ENCODE measurements at regions not wholly inside any gene's neighbourhood (a gene's known extent, or its start where the extent isn't known, plus 50 kb on each side); places are given as distances from the start of the nearest gene placed in this dataset.

- Histone ChIP-seq H3K9me3 (ENCODE audit: insufficient read depth, low read length, severe bottlenecking) (no peaks in the 10 kb centered on the region), H3K27ac (ENCODE audit: low read length) (no peak overlapping the region), H4K20me1 (ENCODE audit: insufficient read depth, low read length) (no peaks in the 10 kb centered on the region), H3K79me2 (ENCODE audit: insufficient read depth, low read length) (no peaks in the 10 kb centered on the region), H3K9ac (ENCODE audit: low read depth, low read length) (no peak overlapping the region), H3K4me2 (ENCODE audit: insufficient read depth, low read length) (no peak overlapping the region), H3K27me3 (ENCODE audit: insufficient read depth, low read length, poor library complexity) (no peaks in the 10 kb centered on the region), H3K36me3 (ENCODE audit: insufficient read depth, low read length) (no peaks in the 10 kb centered on the region), H2AFZ (ENCODE audit: low read depth, low read length) (no peak overlapping the region), H3K4me1 (ENCODE audit: insufficient read depth, low read length) (no peaks in the 10 kb centered on the region), H3K4me3 (ENCODE audit: low read depth in 1 of 2, low read length in 2 of 2) (no peak overlapping the region)
- TF ChIP-seq EZH2 (IDR thresholded peaks at IDR 0.05; ENCODE audit: borderline replicate concordance, low read depth, low read length, severe bottlenecking): no peak
- no peak for TF ChIP-seq CTCF (IDR thresholded peaks at IDR 0.05; ENCODE audit: borderline replicate concordance, extremely low read depth, low read length, poor library complexity, severe bottlenecking)
- no peak for ATAC-seq (ENCODE audit: insufficient read depth, low read depth)
- DNase-seq: no peak
These were observed 1379.1 kb downstream of the ZPLD1 start for GRCh38 chr3:103813955-103814354.

- no peaks in the 10 kb centered on the region for H3K27me3 ChIP-seq (ENCODE audit: insufficient read depth, low read length, poor library complexity)
- H3K9me3 ChIP-seq (ENCODE audit: insufficient read depth, low read length, severe bottlenecking): no peaks in the 10 kb centered on the region
- DNase-seq (no peak), ATAC-seq (ENCODE audit: insufficient read depth, low read depth) (no peak)
- H3K79me2 ChIP-seq (ENCODE audit: insufficient read depth, low read length): no peaks in the 10 kb centered on the region
- no peaks in the 10 kb centered on the region for H3K36me3 ChIP-seq (ENCODE audit: insufficient read depth, low read length)
- H3K4me2 ChIP-seq (ENCODE audit: insufficient read depth, low read length): no peak overlapping the region
- H3K27ac ChIP-seq (ENCODE audit: low read length): no peak overlapping the region
- TF ChIP-seq EZH2 (IDR thresholded peaks at IDR 0.05; ENCODE audit: borderline replicate concordance, low read depth, low read length, severe bottlenecking) (no peak), CTCF (IDR thresholded peaks at IDR 0.05; ENCODE audit: borderline replicate concordance, extremely low read depth, low read length, poor library complexity, severe bottlenecking) (no peak)
- no peaks in the 10 kb centered on the region for H3K4me1 ChIP-seq (ENCODE audit: insufficient read depth, low read length)
- no peak overlapping the region for H3K9ac ChIP-seq (ENCODE audit: low read depth, low read length)
- no peak overlapping the region for H2AFZ ChIP-seq (ENCODE audit: low read depth, low read length)
- H4K20me1 ChIP-seq (ENCODE audit: insufficient read depth, low read length): no peaks in the 10 kb centered on the region
- H3K4me3 ChIP-seq (ENCODE audit: low read depth in 1 of 2, low read length in 2 of 2): no peak overlapping the region
These were observed 1383.6 kb downstream of the ZPLD1 start for GRCh38 chr3:103818398-103818797.

GRCh38 chr3:103818800-103819199 is 1384.0 kb downstream of the ZPLD1 start:
- Histone ChIP-seq H3K27ac (ENCODE audit: low read length) (no peak overlapping the region), H2AFZ (ENCODE audit: low read depth, low read length) (no peak overlapping the region), H3K79me2 (ENCODE audit: insufficient read depth, low read length) (no peaks in the 10 kb centered on the region), H4K20me1 (ENCODE audit: insufficient read depth, low read length) (no peaks in the 10 kb centered on the region), H3K9me3 (ENCODE audit: insufficient read depth, low read length, severe bottlenecking) (no peaks in the 10 kb centered on the region), H3K27me3 (ENCODE audit: insufficient read depth, low read length, poor library complexity) (no peaks in the 10 kb centered on the region), H3K4me1 (ENCODE audit: insufficient read depth, low read length) (no peaks in the 10 kb centered on the region), H3K4me2 (ENCODE audit: insufficient read depth, low read length) (no peak overlapping the region), H3K9ac (ENCODE audit: low read depth, low read length) (no peak overlapping the region), H3K36me3 (ENCODE audit: insufficient read depth, low read length) (no peaks in the 10 kb centered on the region), H3K4me3 (ENCODE audit: low read depth in 1 of 2, low read length in 2 of 2) (no peak overlapping the region)
- no peak for DNase-seq
- TF ChIP-seq EZH2 (IDR thresholded peaks at IDR 0.05; ENCODE audit: borderline replicate concordance, low read depth, low read length, severe bottlenecking) (no peak), CTCF (IDR thresholded peaks at IDR 0.05; ENCODE audit: borderline replicate concordance, extremely low read depth, low read length, poor library complexity, severe bottlenecking) (no peak)
- no peak for ATAC-seq (ENCODE audit: insufficient read depth, low read depth)

GRCh38 chr3:103825586-103825985 is 1390.8 kb downstream of the ZPLD1 start:
- H3K9me3 ChIP-seq (ENCODE audit: insufficient read depth, low read length, severe bottlenecking): no peaks in the 10 kb centered on the region
- H3K4me1 ChIP-seq (ENCODE audit: insufficient read depth, low read length): no peaks in the 10 kb centered on the region
- DNase-seq (no peak), ATAC-seq (ENCODE audit: insufficient read depth, low read depth) (no peak)
- H3K4me3 ChIP-seq (ENCODE audit: low read depth in 1 of 2, low read length in 2 of 2): no peak overlapping the region
- H3K4me2 ChIP-seq (ENCODE audit: insufficient read depth, low read length): no peak overlapping the region
- H3K9ac ChIP-seq (ENCODE audit: low read depth, low read length): no peak overlapping the region
- no peak overlapping the region for H3K27ac ChIP-seq (ENCODE audit: low read length)
- TF ChIP-seq CTCF (IDR thresholded peaks at IDR 0.05; ENCODE audit: borderline replicate concordance, extremely low read depth, low read length, poor library complexity, severe bottlenecking) (no peak), EZH2 (IDR thresholded peaks at IDR 0.05; ENCODE audit: borderline replicate concordance, low read depth, low read length, severe bottlenecking) (no peak)
- H3K36me3 ChIP-seq (ENCODE audit: insufficient read depth, low read length): no peaks in the 10 kb centered on the region
- no peak overlapping the region for H2AFZ ChIP-seq (ENCODE audit: low read depth, low read length)
- H4K20me1 ChIP-seq (ENCODE audit: insufficient read depth, low read length): no peaks in the 10 kb centered on the region
- no peaks in the 10 kb centered on the region for H3K27me3 ChIP-seq (ENCODE audit: insufficient read depth, low read length, poor library complexity)
- no peaks in the 10 kb centered on the region for H3K79me2 ChIP-seq (ENCODE audit: insufficient read depth, low read length)
